ENCODE measurements at regions not wholly inside any gene's neighbourhood (a gene's known extent, or its start where the extent isn't known, plus 50 kb on each side); places are given as distances from the start of the nearest gene placed in this dataset.

- TF ChIP-seq CTCF (IDR thresholded peaks at IDR 0.05) (no peak), SIN3A (IDR thresholded peaks at IDR 0.05; ENCODE audit: borderline replicate concordance, insufficient read depth, low read depth, low read length) (no peak), TCF7L2 (IDR thresholded peaks at IDR 0.05; ENCODE audit: low read depth, low read length) (no peak)
- TF ChIP-seq, protein P1, sequence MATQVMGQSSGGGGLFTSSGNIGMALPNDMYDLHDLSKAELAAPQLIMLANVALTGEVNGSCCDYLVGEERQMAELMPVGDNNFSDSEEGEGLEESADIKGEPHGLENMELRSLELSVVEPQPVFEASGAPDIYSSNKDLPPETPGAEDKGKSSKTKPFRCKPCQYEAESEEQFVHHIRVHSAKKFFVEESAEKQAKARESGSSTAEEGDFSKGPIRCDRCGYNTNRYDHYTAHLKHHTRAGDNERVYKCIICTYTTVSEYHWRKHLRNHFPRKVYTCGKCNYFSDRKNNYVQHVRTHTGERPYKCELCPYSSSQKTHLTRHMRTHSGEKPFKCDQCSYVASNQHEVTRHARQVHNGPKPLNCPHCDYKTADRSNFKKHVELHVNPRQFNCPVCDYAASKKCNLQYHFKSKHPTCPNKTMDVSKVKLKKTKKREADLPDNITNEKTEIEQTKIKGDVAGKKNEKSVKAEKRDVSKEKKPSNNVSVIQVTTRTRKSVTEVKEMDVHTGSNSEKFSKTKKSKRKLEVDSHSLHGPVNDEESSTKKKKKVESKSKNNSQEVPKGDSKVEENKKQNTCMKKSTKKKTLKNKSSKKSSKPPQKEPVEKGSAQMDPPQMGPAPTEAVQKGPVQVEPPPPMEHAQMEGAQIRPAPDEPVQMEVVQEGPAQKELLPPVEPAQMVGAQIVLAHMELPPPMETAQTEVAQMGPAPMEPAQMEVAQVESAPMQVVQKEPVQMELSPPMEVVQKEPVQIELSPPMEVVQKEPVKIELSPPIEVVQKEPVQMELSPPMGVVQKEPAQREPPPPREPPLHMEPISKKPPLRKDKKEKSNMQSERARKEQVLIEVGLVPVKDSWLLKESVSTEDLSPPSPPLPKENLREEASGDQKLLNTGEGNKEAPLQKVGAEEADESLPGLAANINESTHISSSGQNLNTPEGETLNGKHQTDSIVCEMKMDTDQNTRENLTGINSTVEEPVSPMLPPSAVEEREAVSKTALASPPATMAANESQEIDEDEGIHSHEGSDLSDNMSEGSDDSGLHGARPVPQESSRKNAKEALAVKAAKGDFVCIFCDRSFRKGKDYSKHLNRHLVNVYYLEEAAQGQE (IDR thresholded peaks at IDR 0.05; ENCODE audit: insufficient read depth in 1 of 2, low read depth in 2 of 2, low read length in 1 of 2), result no peak
Observed at GRCh38 chr5:93165559-93165958, 415.5 kb downstream of the NR2F1-AS1 start.
